ENCODE measurements at regions not wholly inside any gene's neighbourhood (a gene's known extent, or its start where the extent isn't known, plus 50 kb on each side); places are given as distances from the start of the nearest gene placed in this dataset.

DNA sequence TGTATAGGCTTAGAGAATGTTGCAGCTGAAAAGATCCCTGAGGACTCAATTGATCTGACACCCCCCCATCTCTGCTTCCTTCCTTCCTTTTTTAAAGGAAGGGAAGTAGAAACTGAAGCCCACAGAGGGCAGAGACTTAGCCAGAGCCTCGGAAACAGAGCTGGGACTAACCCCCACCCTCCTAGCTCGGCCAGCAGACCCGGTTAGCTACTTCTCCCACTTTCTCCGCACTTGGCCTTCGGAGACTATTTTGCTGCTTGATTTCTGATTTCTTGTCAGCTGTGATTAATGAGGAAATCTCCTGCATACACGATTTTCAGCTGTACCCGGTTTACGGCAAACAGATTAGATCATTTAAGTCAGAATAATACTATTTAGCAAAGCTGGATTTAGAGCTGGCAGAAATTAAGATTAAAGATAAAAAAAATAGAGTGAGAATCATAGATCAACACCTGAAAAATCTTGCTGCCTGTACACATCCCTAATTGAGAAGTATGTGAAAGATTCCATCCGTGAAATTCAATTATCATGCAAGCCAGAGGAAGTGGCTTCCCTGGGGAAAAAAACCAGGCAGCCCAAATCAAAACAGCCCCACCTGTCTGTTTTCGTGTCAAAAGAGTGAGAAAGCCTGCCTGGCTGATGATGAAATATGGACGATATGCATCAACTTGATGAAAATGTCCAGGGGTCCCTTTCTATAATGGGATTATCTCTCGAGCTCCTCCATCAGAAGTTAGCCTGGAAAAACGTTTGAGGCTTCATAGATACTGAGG is 159.5 kb upstream of the SHB start:
- Histone ChIP-seq H3K4me1 (ENCODE audit: control insufficient read depth, low read depth, low read length) (peaks cover 16% of the 10 kb centered on the region), H3K18ac (ENCODE audit: low read length) (no peak overlapping the region), H3K4me3 (ENCODE audit: low read length) (no peak overlapping the region), H4K5ac (ENCODE audit: low read length) (no peak overlapping the region), H3K9ac (ENCODE audit: low read length) (no peak overlapping the region), H2AK5ac (ENCODE audit: low read length) (no peak overlapping the region), H3K56ac (ENCODE audit: low read length) (no peak overlapping the region), H3K36me3 (ENCODE audit: control insufficient read depth, insufficient read depth, low read length) (no peaks in the 10 kb centered on the region), H2BK15ac (replicated peaks; ENCODE audit: low read depth) (no peak overlapping the region), H3K4ac (ENCODE audit: low read depth, low read length) (no peak overlapping the region), H2BK5ac (ENCODE audit: low read length) (no peak overlapping the region), H2BK120ac (ENCODE audit: low read depth, low read length) (no peak overlapping the region), H4K8ac (ENCODE audit: low read depth, low read length) (no peak overlapping the region), H3K27me3 (ENCODE audit: insufficient read depth, low read length, poor library complexity) (no peaks in the 10 kb centered on the region), H3K23ac (ENCODE audit: low read length) (no peak overlapping the region), H3K27ac (ENCODE audit: low read depth, low read length) (no peak overlapping the region), H3K79me1 (ENCODE audit: low read length) (no peaks in the 10 kb centered on the region), H3K4me2 (ENCODE audit: low read length) (no peak overlapping the region), H3K79me2 (ENCODE audit: control insufficient read depth, insufficient read depth, low read length) (no peaks in the 10 kb centered on the region)
- no peak for DNase-seq
- WGBS (ENCODE audit: extremely low coverage, insufficient coverage, low lambda C conversion rate), result no CpG with 5 or more reads among the region's 13 CpGs

DNA sequence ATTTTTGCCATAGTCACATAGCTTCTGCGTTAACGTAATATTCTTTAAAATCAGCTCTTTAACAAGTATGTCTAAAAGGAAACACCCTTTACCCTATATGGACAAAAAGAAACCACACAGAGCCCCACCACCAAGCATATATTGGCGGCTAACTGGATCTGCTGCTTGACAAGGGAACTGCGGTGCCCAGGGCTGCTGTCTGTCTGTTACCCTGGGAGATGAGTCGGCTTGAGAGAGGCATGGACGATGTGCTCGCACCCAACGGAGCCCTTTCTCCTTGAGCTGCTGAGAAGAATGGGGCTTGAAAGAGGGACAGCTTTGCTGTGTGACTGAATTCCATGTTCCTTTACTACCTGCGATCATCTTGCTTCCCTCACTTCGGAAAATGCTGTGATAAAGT is 158.6 kb upstream of the SHB start:
- H3K79me1 ChIP-seq (ENCODE audit: low read length), result no peaks in the 10 kb centered on the region
- DNase-seq, result no peak
- no peak overlapping the region for H3K56ac ChIP-seq (ENCODE audit: low read length)
- H2BK120ac ChIP-seq (ENCODE audit: low read depth, low read length), result no peak overlapping the region
- H3K4me3 ChIP-seq (ENCODE audit: low read length), result no peak overlapping the region
- H2BK5ac ChIP-seq (ENCODE audit: low read length), result no peak overlapping the region
- no peaks in the 10 kb centered on the region for H3K27me3 ChIP-seq (ENCODE audit: insufficient read depth, low read length, poor library complexity)
- H4K8ac ChIP-seq (ENCODE audit: low read depth, low read length), result no peak overlapping the region
- no peak overlapping the region for H3K18ac ChIP-seq (ENCODE audit: low read length)
- no peak overlapping the region for H3K23ac ChIP-seq (ENCODE audit: low read length)
- no peaks in the 10 kb centered on the region for H3K36me3 ChIP-seq (ENCODE audit: control insufficient read depth, insufficient read depth, low read length)
- H3K4ac ChIP-seq (ENCODE audit: low read depth, low read length), result no peak overlapping the region
- no peak overlapping the region for H2AK5ac ChIP-seq (ENCODE audit: low read length)
- no peak overlapping the region for H3K4me2 ChIP-seq (ENCODE audit: low read length)
- H3K79me2 ChIP-seq (ENCODE audit: control insufficient read depth, insufficient read depth, low read length), result no peaks in the 10 kb centered on the region
- no peak overlapping the region for H2BK15ac ChIP-seq (replicated peaks; ENCODE audit: low read depth)
- H3K9ac ChIP-seq (ENCODE audit: low read length), result no peak overlapping the region
- no peak overlapping the region for H3K27ac ChIP-seq (ENCODE audit: low read depth, low read length)
- no CpG with 5 or more reads among the region's 10 CpGs for WGBS (ENCODE audit: extremely low coverage, insufficient coverage, low lambda C conversion rate)
- no peak overlapping the region for H4K5ac ChIP-seq (ENCODE audit: low read length)
- peaks cover 16% of the 10 kb centered on the region for H3K4me1 ChIP-seq (ENCODE audit: control insufficient read depth, low read depth, low read length)

DNA sequence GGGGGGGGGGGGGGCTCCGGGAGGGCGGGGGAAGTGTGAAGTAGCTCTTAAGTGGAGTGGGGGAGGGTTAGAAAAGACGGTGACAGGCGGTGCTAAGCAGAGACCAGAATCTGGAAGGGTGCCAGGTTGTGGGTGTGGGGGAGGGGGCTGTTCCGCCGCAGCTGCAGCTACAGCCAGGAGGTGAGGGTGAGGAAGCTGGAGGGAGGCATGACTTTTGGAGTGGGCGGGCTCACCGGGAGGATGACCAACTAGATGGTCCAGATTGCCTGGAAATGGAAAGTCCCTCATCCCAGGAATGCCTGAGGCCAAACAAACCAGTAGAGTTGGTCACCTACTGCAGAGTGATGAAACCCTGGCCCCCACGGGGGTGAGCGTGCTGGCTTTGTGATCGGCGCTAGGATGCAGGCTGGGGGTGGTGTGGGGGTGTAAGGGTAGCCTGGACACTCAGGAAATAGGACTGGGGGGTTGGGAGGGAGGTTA is 158.1 kb upstream of the SHB start:
- Histone ChIP-seq H2BK5ac (ENCODE audit: low read length) (no peak overlapping the region), H2BK15ac (replicated peaks; ENCODE audit: low read depth) (no peak overlapping the region), H3K9ac (ENCODE audit: low read length) (no peak overlapping the region), H2BK120ac (ENCODE audit: low read depth, low read length) (no peak overlapping the region), H3K18ac (ENCODE audit: low read length) (no peak overlapping the region), H4K5ac (ENCODE audit: low read length) (no peak overlapping the region), H3K79me2 (ENCODE audit: control insufficient read depth, insufficient read depth, low read length) (no peaks in the 10 kb centered on the region), H3K27me3 (ENCODE audit: insufficient read depth, low read length, poor library complexity) (no peaks in the 10 kb centered on the region), H3K4me2 (ENCODE audit: low read length) (no peak overlapping the region), H3K36me3 (ENCODE audit: control insufficient read depth, insufficient read depth, low read length) (no peaks in the 10 kb centered on the region), H3K27ac (ENCODE audit: low read depth, low read length) (no peak overlapping the region), H3K56ac (ENCODE audit: low read length) (no peak overlapping the region), H3K4me3 (ENCODE audit: low read length) (no peak overlapping the region), H4K8ac (ENCODE audit: low read depth, low read length) (no peak overlapping the region), H3K4ac (ENCODE audit: low read depth, low read length) (no peak overlapping the region), H3K4me1 (ENCODE audit: control insufficient read depth, low read depth, low read length) (peaks cover 16% of the 10 kb centered on the region), H2AK5ac (ENCODE audit: low read length) (no peak overlapping the region), H3K79me1 (ENCODE audit: low read length) (no peaks in the 10 kb centered on the region), H3K23ac (ENCODE audit: low read length) (no peak overlapping the region)
- no CpG with 5 or more reads among the region's 12 CpGs for WGBS (ENCODE audit: extremely low coverage, insufficient coverage, low lambda C conversion rate)
- DNase-seq, result peak; percentile 90

DNA sequence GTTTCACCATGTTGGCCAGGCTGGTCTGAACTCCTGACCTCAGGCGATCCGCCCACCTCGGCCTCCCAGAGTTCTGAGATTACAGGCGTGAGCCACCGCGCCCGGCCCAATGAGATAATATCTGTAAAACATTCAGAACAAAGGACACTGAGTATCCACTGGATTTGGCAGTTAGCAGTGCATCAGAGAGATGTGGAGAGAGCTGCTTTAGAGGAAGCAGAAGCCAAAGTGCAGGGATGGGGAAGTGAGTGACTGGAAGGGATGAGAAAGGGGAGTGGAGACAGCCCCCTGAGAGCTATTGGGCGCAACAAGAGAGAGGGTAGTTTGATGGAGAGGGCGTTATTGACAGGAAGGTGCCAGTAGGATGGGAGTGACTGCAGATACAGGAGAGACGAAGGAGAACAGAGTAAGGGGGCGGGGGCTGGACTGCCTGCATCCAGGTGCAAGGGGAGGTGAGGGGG is 157.5 kb upstream of the SHB start:
- Histone ChIP-seq H3K9ac (ENCODE audit: low read length) (no peak overlapping the region), H3K4me1 (ENCODE audit: control insufficient read depth, low read depth, low read length) (peaks cover 16% of the 10 kb centered on the region), H3K4ac (ENCODE audit: low read depth, low read length) (no peak overlapping the region), H3K23ac (ENCODE audit: low read length) (no peak overlapping the region), H3K27me3 (ENCODE audit: insufficient read depth, low read length, poor library complexity) (no peaks in the 10 kb centered on the region), H3K18ac (ENCODE audit: low read length) (no peak overlapping the region), H2BK5ac (ENCODE audit: low read length) (no peak overlapping the region), H3K79me2 (ENCODE audit: control insufficient read depth, insufficient read depth, low read length) (no peaks in the 10 kb centered on the region), H2BK120ac (ENCODE audit: low read depth, low read length) (no peak overlapping the region), H3K36me3 (ENCODE audit: control insufficient read depth, insufficient read depth, low read length) (no peaks in the 10 kb centered on the region), H3K79me1 (ENCODE audit: low read length) (no peaks in the 10 kb centered on the region), H3K56ac (ENCODE audit: low read length) (no peak overlapping the region), H4K5ac (ENCODE audit: low read length) (no peak overlapping the region), H2AK5ac (ENCODE audit: low read length) (no peak overlapping the region), H3K4me3 (ENCODE audit: low read length) (no peak overlapping the region), H3K4me2 (ENCODE audit: low read length) (no peak overlapping the region), H4K8ac (ENCODE audit: low read depth, low read length) (no peak overlapping the region), H3K27ac (ENCODE audit: low read depth, low read length) (no peak overlapping the region), H2BK15ac (replicated peaks; ENCODE audit: low read depth) (no peak overlapping the region)
- DNase-seq, result peak; percentile 75
- no CpG with 5 or more reads among the region's 11 CpGs for WGBS (ENCODE audit: extremely low coverage, insufficient coverage, low lambda C conversion rate)

DNA sequence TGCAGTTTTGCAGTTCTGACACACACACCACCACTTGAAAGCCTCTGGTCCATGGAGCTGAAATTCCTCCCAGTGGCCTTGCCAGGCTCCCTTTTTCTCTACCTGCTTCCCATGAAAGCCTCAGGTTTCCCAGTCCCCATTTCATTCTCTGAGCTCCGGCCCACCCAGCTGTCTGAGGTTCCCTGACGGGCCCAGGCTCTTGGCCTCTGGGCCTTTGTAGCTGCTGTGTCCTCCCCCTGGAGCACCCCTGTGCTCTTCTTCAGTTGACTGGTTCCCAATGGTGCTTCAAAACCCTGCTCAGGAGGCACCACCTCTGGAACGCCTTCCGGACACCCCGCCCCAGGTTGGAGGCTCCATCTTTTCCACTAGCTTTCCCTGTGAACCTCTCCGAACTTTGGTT is 155.9 kb upstream of the SHB start:
- Histone ChIP-seq H3K9ac (ENCODE audit: low read length) (no peak overlapping the region), H3K56ac (ENCODE audit: low read length) (no peak overlapping the region), H3K27ac (ENCODE audit: low read depth, low read length) (no peak overlapping the region), H3K36me3 (ENCODE audit: control insufficient read depth, insufficient read depth, low read length) (no peaks in the 10 kb centered on the region), H2AK5ac (ENCODE audit: low read length) (no peak overlapping the region), H3K79me2 (ENCODE audit: control insufficient read depth, insufficient read depth, low read length) (no peaks in the 10 kb centered on the region), H4K8ac (ENCODE audit: low read depth, low read length) (no peak overlapping the region), H3K79me1 (ENCODE audit: low read length) (no peaks in the 10 kb centered on the region), H3K4me3 (ENCODE audit: low read length) (no peak overlapping the region), H4K5ac (ENCODE audit: low read length) (no peak overlapping the region), H3K23ac (ENCODE audit: low read length) (no peak overlapping the region), H3K27me3 (ENCODE audit: insufficient read depth, low read length, poor library complexity) (no peaks in the 10 kb centered on the region), H2BK120ac (ENCODE audit: low read depth, low read length) (no peak overlapping the region), H3K4me1 (ENCODE audit: control insufficient read depth, low read depth, low read length) (peaks cover 16% of the 10 kb centered on the region), H3K4ac (ENCODE audit: low read depth, low read length) (no peak overlapping the region), H3K18ac (ENCODE audit: low read length) (peak overlapping the region; percentile 4), H3K4me2 (ENCODE audit: low read length) (no peak overlapping the region), H2BK5ac (ENCODE audit: low read length) (no peak overlapping the region), H2BK15ac (replicated peaks; ENCODE audit: low read depth) (no peak overlapping the region)
- WGBS (ENCODE audit: extremely low coverage, insufficient coverage, low lambda C conversion rate), result no CpG with 5 or more reads among the region's 6 CpGs
- no peak for DNase-seq

DNA sequence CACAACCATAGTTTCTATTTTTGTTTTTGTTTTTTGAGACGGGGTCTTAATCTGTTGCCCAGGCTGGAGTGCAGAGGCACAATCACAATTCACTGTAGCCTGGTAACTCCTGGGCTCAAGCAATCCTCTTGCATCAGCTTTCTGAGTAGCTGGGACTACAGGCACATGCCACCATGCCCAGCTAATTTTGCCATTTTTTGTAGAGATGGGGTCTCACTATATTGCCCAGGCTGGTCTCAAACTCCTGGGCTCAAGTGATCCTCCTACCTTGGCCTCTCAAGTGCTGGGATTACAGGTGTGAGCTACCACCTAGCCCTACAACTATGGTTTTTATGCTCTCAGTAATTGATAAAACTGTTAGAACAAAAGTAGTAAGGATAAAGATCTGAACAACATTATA is 147.5 kb upstream of the SHB start:
- no peaks in the 10 kb centered on the region for H3K79me1 ChIP-seq (ENCODE audit: low read length)
- no peak overlapping the region for H3K9ac ChIP-seq (ENCODE audit: low read length)
- no CpG with 5 or more reads among the region's 1 CpG for WGBS (ENCODE audit: extremely low coverage, insufficient coverage, low lambda C conversion rate)
- H3K27me3 ChIP-seq (ENCODE audit: insufficient read depth, low read length, poor library complexity), result peaks cover 18% of the 10 kb centered on the region
- H3K4ac ChIP-seq (ENCODE audit: low read depth, low read length), result no peak overlapping the region
- no peak overlapping the region for H4K8ac ChIP-seq (ENCODE audit: low read depth, low read length)
- H3K18ac ChIP-seq (ENCODE audit: low read length), result no peak overlapping the region
- H2BK120ac ChIP-seq (ENCODE audit: low read depth, low read length), result no peak overlapping the region
- no peak overlapping the region for H3K27ac ChIP-seq (ENCODE audit: low read depth, low read length)
- H4K5ac ChIP-seq (ENCODE audit: low read length), result no peak overlapping the region
- no peak for DNase-seq
- no peak overlapping the region for H3K23ac ChIP-seq (ENCODE audit: low read length)
- H3K4me3 ChIP-seq (ENCODE audit: low read length), result no peak overlapping the region
- H3K56ac ChIP-seq (ENCODE audit: low read length), result no peak overlapping the region
- H3K4me2 ChIP-seq (ENCODE audit: low read length), result no peak overlapping the region
- no peak overlapping the region for H2BK15ac ChIP-seq (replicated peaks; ENCODE audit: low read depth)
- H2BK5ac ChIP-seq (ENCODE audit: low read length), result no peak overlapping the region
- peaks cover 17% of the 10 kb centered on the region for H3K4me1 ChIP-seq (ENCODE audit: control insufficient read depth, low read depth, low read length)
- H2AK5ac ChIP-seq (ENCODE audit: low read length), result no peak overlapping the region
- no peaks in the 10 kb centered on the region for H3K36me3 ChIP-seq (ENCODE audit: control insufficient read depth, insufficient read depth, low read length)
- no peaks in the 10 kb centered on the region for H3K79me2 ChIP-seq (ENCODE audit: control insufficient read depth, insufficient read depth, low read length)

Data from mesendoderm (in vitro differentiated cells).